AG09319 (cell line): ENCODE measurements at regions not wholly inside any gene's neighbourhood (a gene's known extent, or its start where the extent isn't known, plus 50 kb on each side); places are given as distances from the start of the nearest gene placed in this dataset.

Source experiments
- DNase-seq: peaks from one replicate; pipeline ENCODE4 v3.0.0-alpha.2; 2010; ENCODE audit warnings: low read depth; ENCODE audit errors: extremely low read depth
- TF ChIP-seq, protein P1 (sequence below): IDR thresholded peaks from 2 replicates; pipeline ENCODE4 v1.5.1; 2011; ENCODE audit warnings: low read depth, mild to moderate bottlenecking, inconsistent platforms, low read length, moderate library complexity

- no peak for DNase-seq
- TF ChIP-seq, protein P1, sequence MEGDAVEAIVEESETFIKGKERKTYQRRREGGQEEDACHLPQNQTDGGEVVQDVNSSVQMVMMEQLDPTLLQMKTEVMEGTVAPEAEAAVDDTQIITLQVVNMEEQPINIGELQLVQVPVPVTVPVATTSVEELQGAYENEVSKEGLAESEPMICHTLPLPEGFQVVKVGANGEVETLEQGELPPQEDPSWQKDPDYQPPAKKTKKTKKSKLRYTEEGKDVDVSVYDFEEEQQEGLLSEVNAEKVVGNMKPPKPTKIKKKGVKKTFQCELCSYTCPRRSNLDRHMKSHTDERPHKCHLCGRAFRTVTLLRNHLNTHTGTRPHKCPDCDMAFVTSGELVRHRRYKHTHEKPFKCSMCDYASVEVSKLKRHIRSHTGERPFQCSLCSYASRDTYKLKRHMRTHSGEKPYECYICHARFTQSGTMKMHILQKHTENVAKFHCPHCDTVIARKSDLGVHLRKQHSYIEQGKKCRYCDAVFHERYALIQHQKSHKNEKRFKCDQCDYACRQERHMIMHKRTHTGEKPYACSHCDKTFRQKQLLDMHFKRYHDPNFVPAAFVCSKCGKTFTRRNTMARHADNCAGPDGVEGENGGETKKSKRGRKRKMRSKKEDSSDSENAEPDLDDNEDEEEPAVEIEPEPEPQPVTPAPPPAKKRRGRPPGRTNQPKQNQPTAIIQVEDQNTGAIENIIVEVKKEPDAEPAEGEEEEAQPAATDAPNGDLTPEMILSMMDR, result no peak
Observed at GRCh38 chr2:147550995-147551731, 293.7 kb upstream of the ACVR2A start.

GRCh38 chr2:147549054-147549453 lies 295.8 kb upstream of the ACVR2A start:
- no peak for DNase-seq
- TF ChIP-seq, protein P1, result no peak

DNA sequence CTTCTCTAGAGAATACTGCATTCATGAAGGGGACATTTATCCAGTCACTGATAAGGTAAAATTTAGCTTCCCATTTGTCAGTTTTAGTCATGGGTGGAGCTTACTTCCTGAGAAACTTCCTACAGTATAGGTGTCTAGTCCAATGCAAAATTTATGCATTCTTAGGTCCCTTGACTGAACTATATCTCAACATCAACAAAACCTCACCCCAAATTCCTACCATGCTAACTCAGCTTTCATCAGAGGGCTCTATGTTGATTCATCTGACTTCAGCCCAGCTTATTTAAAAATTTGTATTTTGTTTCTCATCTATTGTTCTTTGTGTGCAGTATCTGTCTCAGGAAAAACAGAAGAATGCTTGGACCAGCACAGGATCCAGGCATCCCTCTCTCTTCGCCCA lies 296.4 kb upstream of the ACVR2A start:
- TF ChIP-seq, protein P1, result no peak

DNA sequence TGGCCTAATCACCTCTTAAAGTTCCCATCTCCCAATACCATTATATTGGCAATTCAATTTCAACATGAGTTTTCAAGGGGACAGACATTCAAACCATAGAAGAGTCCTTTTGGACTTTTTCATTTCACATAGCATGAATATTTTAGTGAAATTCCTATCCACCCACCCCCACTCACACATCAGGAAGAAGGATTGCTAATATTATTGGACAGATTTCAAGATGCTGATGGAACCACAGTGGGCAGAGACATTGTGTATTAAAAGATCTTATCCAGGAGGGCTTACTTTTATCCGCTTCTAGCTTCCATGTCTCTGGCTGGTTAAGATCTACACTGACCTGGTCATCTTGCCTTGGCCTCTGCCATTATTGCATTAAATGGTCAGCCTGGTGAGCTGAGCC lies 297.4 kb upstream of the ACVR2A start:
- no peak for DNase-seq
- TF ChIP-seq, protein P1, result no peak

More for the DNA sequence above, 296.4 kb upstream of the ACVR2A start:
- DNase-seq, result no peak

DNA sequence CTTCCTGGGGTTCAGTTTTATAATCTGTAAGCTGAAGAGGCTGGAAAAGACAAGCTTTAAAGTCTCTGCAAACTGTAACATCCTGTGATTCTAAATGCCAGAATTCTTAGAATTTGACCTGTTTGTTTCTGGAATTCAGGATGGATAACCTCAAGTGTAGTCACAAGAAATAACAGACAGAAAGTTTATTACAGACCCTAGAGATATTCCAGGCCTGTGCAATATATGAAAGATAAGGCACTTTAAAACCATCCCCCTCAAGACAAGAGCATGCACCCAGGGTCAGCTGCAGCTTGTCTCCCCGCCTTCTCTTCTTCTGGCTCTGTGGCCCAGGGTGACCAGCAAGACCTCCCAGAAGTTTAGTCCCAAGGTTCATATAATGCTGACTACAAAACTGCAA lies 298.7 kb upstream of the ACVR2A start:
- TF ChIP-seq, protein P1, result no peak
- DNase-seq, result no peak

DNA sequence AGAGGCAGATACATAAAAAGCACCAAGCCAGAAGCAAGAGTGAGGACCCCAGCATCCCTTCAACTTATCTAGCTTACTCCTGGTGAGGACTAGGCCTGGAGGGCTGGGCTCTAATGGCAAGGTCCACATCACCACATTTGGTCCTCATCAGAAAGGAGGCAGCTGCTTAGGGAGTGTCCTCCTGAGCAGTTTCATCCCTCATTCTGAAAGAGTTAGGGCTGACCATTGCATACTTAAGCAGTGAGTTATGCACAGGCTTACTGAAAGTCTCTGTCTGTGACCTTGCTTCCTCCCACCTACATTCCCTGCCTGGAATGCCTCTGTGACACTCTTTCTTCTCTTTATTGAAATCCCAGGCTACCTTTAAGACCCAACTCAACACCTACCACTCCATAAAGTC lies 301.8 kb upstream of the ACVR2A start:
- no peak for DNase-seq
- TF ChIP-seq, protein P1, result no peak

- TF ChIP-seq, protein P1, result no peak
- no peak for DNase-seq
Observed at GRCh38 chr2:147542351-147542750, 302.5 kb upstream of the ACVR2A start.
